ENCODE measurements at regions not wholly inside any gene's neighbourhood (a gene's known extent, or its start where the extent isn't known, plus 50 kb on each side); places are given as distances from the start of the nearest gene placed in this dataset.
"Not testable (repeated sequence)": the region's sequence is repeated elsewhere in the genome, so short reads cannot be mapped to it uniquely, and the experiment has no call there.

DNA sequence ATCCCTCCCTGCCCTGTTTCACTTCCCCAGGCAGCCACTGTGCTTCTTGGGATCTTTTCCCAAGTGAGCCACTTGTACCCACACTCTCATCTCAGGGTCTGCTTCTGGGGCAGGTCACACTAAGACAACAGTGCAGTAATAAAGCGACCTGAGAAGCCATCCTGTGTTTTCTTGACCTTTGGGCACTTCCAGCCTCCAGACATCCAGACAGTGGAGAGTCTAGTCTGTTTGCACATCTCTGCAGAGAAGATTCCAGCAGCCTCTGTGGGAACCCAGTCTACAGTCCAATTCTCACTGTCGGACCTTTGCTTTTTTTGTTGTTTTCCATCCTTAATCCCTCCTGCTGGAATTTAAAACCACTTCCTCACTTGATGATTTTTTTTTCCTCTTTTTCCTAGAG lies 50.3 kb upstream of the ATP6AP2 start:
- DNase-seq, result no peak

- no peak for DNase-seq
These were observed 53.2 kb upstream of the ATP6AP2 start for GRCh38 chrX:40527543-40527942.

DNA sequence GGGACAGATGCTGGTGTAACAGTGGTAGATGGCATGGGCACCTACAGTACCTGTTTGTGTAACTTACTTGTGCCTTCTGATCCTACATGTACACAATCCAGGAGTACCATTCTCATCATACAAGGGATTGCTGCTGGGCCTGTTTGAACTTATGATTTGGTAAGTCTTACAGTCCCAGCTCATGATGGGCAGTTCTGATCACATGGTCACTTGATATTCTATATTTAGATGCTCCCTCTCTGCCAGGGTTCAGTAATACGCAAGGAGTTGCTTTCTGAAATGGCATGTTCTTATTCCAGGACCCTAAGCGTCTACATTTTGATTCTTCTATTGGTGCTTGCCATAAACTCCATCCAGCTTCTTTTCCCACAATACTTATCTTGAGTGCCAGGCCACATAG lies 54.4 kb upstream of the ATP6AP2 start:
- DNase-seq, result no peak

GRCh38 chrX:40525901-40526300 lies 54.9 kb upstream of the ATP6AP2 start:
- not testable (repeated sequence) for DNase-seq

DNA sequence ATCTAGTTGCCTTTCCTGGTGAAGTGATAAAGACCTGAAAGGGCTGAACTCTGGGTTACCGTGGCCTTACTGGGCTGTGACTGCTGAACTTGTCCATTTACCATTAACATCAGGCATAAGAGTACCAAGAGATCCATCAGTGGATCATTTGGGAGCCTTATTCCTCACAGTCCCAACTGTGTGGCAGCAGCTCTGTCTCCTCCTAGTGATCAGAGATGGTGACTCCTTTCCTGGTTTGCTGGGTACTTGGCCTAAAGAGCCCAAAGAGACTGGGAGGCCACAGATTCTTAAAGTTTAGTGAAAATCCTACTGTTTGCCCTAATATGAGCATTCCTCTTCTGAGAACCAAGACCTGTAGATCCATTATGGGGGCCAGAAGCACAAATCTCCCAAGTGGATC lies 56.3 kb upstream of the ATP6AP2 start:
- DNase-seq, result no peak

GRCh38 chrX:40523852-40524251 lies 56.9 kb upstream of the ATP6AP2 start:
- DNase-seq, result no peak

DNA sequence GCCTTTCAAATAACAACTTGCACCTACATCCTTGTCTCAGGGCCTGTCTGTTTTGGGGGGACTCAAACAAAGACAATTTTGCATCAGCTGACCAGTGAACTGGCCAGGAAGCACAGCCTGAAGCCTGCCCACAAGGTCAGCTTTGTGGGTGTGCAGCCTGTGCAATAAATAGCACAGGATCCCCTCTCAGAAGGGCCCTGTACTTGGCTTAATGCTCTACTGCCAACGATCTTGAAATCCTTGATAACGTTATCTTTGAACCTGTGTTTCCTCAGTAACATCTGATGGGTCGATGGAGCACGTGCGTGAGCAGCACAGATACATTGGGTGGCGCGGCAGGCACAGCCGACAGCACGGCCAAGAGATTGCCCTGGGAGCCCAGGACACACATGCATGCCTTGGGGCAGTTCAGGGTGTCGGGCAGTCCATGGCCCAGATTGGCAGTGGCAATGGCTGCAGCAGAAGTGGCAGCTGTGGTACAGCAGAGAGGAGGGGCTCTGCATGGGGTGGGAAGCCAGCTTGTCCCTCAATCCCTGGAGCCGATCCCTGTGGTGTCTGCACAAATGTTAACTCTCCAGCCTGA lies 58.8 kb upstream of the ATP6AP2 start:
- DNase-seq, result no peak

DNA sequence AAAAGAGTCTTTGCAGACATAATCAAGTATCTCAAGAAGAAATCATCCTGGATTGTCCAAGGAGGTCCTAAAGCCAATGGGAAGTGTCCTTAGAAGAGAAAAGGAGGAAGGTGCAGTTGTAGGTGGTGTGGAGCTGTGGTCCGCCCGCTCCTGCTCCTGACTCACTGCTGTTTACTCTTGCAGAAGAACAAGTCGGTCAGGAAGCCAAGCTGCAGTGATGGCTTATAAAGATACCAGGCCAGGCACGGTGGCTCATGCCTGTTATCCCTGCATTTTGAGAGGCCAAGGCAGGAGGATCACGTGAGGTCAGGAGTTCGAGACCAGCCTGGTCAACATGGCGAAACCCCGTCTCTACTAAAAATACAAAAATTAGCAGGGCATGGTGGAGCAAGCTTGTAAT lies 66.4 kb upstream of the ATP6AP2 start:
- no peak for DNase-seq

- no peak for DNase-seq
These were observed 66.9 kb upstream of the ATP6AP2 start for GRCh38 chrX:40513835-40514234.

- DNase-seq, result no peak
These were observed 67.8 kb upstream of the ATP6AP2 start for GRCh38 chrX:40513012-40513411.

DNA sequence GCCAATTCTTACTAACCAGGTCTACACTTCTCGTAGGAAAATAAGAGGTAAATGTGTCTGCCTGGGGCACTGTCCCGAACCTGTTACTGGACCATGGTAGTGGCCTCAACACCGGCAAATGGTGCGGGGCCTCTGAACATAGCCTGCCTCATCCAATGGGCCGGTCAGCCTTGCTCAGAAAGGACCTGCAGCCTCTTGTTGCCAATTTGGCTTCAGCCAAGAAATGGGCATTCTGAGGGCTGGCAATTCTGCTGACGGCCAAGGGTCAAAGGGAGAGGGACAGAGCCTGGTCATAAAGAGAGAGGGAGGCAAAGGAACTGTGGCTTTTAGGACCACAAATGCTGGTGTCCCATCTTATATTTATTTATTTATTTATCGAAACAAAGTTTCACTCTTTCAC lies 69.5 kb upstream of the ATP6AP2 start:
- no peak for DNase-seq

DNA sequence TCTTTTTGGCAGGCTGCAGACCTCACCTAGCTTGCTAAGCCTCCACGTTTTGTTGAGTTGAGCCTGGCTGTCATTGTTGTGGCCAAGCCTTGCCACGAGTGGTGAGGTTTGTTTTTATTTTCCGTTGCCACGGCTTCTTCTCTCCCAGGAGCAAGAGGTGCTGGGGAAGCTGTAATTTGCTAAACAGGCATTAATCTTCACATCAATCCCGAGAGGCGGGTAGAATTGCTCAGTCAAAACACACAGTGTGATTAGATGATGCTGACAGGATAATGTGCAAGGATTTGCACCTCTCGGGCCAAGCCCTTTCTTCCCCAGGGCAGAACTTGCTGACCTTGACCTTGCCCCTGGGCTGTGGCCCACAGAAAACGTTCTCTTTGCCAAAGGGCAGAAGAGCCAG lies 72.2 kb upstream of the ATP6AP2 start:
- no peak for DNase-seq

DNA sequence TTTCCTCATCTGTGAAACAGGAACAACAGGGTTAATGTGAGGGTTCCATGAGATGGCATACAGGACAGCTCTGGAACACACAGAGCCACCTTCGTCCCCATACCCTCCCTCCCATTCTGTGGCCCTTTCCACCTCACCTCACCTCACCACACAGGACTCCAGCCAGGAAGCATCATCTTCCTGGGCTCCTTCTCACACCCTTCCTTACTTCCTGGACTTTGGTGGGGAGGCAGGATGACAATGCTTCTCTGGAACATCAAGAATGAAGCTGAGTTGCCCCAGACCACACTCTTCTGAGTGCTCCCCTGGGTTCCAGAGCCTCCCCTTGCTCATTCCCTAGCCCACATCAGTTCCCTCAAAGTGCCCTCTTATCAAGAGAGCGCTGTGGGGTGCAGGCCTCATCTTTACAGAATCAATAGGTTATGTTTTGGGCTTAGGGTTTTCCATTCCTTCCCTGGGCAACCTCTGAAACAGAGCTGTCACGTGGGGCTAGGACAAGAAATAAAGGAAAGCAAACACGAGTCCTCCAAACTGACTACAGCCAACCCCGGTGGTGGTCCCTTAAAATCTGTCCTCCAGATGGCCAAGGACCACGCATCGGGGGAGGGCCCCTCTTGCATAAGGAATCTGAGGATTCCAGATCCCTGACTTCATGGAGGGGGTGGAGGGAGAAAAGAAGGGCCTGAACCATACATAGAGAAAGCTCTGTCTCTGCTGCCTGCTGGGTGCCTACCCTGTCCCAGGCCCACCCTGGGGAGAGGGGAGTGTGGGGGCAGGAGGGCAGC lies 74.4 kb upstream of the ATP6AP2 start:
- DNase-seq, result no peak

- no peak for DNase-seq
These were observed 75.8 kb upstream of the ATP6AP2 start for GRCh38 chrX:40504801-40505605.

DNA sequence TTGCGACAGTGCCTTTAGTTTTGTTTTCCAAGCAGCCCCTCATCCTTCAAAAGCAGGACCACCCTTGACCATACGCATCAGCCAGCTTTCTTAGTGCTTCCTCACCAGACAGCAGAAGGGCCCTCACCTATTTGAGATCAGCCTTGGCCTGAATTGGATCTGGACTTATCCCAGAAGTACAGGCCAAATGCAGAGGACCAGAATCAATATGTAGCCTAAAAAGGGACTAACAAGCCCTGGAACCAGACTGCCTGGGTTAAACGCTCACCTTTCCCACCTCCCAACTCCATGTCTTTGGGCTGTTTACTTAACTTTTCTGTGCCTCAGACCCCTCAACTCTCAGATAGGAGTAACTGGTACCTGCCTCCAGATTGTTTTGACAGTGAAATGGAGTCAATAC lies 77.7 kb upstream of the ATP6AP2 start:
- DNase-seq, result no peak

- no peak for DNase-seq
These were observed 78.1 kb upstream of the ATP6AP2 start for GRCh38 chrX:40502688-40503087.

DNA sequence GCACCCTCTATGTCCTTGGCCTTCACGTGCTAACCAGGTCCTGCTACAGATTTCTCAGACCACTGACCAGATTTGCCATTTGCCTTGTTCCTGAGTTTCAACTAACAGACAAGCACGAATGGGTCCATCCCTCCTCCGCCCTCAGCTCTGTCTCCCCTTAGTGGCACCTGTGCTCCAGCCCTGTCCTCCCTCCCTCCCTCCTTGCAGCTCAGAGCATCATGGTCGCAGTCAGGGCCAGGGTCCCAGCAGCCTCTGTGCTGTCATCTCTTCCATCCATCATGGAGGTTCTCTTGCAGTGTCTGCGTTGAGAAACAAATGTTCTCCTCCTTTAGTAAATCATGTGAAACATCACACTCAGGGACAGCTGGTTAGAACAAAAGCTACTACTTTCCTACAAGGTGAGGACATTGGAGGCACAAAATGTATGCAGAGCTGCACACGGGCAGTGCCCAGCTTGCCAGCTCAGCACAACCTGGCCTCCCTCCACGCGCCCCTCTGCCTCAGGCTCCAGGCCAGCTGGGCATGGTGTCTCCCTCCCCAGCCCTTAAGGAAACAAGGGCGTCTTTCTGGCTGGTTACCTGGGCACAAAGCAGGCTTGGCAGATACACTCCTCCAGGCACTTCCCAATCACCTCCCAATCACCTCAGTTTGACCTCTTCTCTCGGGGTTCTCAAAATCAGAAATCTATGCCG lies 79.5 kb upstream of the ATP6AP2 start:
- no peak for DNase-seq

DNA sequence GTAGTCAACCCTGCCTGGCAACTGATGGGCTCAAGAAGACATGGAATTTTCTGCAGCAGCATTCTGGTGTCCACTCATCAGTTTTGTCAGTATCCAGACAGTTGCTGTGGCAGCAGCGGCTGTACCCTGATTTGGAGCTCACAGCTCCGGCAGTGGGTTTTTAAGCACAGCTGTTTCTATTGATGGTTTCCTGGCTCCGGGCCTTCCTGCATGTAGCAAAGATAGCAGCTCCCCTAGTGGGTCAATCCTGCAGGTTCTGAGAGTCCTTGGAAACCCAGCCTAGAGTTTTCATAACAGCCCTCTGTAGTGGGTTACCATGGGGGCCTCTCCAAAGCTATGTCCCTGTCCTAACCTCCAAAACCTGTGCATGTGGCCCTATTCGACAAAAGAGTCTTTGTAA lies 84.0 kb upstream of the ATP6AP2 start:
- no peak for DNase-seq

DNA sequence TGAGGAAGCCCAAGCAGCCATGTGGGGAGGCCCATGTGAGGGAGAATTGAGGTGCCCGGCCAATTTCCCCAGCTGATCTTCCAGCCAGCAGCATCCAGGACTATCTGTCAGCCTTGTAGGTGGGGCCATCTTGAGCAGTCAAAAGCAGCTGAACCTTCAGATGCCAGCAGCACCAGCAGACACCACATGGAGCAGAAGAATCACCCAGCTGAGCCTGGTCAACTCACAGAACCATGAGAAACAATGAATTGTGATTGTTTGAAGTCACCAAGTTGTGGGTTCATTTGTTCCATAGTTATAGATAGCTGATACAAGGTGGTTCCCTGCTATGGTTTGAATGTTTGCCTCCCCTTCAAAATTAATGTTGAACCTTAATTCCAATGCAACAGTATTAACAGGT lies 85.1 kb upstream of the ATP6AP2 start:
- no peak for DNase-seq

GRCh38 chrX:40494005-40494404 lies 86.8 kb upstream of the ATP6AP2 start:
- no peak for DNase-seq

GRCh38 chrX:40488296-40488695 lies 92.5 kb upstream of the ATP6AP2 start:
- no peak for DNase-seq

- DNase-seq, result no peak
These were observed 94.8 kb upstream of the ATP6AP2 start for GRCh38 chrX:40485973-40486372.

GRCh38 chrX:40485102-40485826 lies 95.5 kb upstream of the ATP6AP2 start:
- DNase-seq, result no peak

Data from CD4-positive, alpha-beta T cell treated with Interleukin-17A for 4 hours (primary cell).